HT-29 (cell line): ENCODE measurements at regions not wholly inside any gene's neighbourhood (a gene's known extent, or its start where the extent isn't known, plus 50 kb on each side); places are given as distances from the start of the nearest gene placed in this dataset.
"Not testable (repeated sequence)": the region's sequence is repeated elsewhere in the genome, so short reads cannot be mapped to it uniquely, and the experiment has no call there.

Experiments
- DNase-seq: peaks from one replicate; pipeline ENCODE4 v3.0.0-alpha.2; 2015; ENCODE audit warnings: low spot score

DNA sequence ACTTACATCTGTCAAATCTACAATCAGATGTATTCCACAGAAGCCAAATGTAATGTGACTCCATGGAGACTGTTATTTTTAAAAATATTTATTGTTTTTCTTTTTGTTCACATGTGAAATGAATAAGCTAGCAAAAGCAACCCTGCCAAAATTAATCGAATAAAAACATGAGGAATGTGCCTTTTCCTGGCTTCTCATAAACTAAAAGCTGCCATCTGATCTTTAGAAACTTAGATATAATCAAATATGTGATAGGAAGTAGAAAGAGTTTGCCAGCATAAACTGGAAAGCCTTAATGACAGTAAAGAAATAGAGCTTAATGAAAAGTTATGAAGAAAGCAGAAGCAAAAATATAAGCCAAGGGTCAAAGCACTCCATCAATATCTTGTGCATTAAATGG lies 1724.7 kb upstream of the WWC1 start:
- no peak for DNase-seq

DNA sequence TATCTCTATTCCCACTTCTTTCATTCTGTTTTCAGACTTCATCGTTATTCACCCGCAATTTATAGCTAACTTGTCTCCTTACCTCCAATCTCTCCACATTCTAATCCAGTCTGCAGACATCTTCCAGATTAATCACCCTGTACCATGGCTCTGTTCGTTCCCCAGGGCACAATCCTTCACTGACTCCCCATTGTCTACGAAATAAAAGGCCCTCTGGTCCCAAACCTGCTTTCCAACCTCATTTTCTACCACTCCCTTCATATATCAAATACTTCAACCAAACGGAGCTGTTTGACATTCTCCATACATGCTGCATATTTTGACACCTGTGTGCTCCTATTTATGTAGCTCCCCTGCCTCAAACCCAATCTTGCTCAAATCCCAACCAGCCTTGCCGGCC lies 1720.6 kb upstream of the WWC1 start:
- no peak for DNase-seq

DNA sequence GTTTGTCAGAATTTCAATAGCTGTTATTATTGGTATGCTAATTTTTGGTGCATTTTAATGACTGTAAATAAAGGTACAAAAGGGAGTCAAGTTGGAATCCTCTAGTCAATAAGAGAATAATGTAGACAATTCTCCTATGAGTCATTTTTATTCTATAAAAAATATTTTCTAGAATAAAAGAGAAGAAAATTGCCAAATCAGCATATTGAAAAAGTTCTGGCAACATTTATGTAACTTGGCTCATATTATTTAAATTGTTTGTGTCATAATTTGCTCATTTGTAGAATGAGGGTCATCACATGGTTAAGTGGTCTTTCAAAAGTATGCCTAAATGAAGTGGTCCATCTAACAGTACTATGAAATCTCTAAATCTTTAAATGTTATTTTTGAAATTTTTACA lies 1719.8 kb upstream of the WWC1 start:
- no peak for DNase-seq

DNA sequence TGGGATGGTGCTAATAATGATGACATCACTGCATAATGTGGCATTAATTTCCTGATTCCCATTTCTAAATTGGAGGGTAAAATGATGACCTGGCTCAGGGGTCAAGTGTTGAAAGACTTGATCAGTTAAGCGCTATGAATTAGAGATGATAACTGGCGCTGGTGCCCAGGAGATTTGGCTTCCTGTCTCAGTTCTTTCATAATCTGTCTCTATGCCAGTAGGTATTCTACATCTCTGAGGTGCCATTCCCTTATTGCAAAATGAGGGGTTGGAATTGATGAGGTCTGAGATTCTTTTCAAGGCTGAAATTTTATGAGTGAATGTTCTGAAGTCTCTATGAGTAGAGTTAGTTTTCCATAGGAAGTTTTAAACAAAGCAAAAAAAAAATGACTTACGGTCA lies 1715.1 kb upstream of the WWC1 start:
- DNase-seq: no peak

DNA sequence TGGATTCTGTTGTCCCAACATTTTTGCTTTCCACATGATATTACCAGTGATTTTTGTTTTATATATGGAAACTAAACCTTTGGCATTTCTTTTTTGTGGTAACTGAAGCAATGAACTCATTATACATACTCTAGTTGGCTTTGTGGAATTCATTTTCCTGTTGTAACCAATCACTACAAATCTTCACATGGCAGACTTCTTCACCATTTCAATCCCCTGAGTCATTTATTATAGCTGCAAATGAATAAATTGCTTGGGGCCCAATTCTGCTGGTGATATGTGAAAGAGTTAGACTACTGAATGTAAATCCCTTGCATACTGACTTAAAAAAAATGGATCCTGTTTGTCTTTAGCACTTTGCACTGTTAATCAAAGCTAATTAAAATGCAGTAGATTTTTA lies 1709.6 kb upstream of the WWC1 start:
- DNase-seq: no peak

DNA sequence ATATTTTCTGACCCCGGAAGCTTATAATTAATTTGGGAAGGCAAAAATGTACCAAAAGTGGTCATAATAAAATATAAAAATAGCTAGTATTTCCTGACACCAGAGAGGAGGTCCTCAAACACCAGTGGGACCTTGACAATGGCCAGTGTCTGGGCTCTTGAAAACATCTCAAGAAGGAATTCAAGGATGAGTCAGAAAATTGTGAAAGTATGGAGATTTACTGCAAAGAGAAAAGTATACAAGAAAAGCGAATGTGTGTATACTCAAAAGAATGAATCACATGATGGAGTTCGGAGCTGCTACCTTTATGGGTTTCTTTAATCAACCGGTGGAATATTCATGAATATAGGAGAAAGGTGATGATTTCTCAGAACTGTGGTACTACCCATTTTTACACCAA lies 1709.0 kb upstream of the WWC1 start:
- no peak for DNase-seq

DNA sequence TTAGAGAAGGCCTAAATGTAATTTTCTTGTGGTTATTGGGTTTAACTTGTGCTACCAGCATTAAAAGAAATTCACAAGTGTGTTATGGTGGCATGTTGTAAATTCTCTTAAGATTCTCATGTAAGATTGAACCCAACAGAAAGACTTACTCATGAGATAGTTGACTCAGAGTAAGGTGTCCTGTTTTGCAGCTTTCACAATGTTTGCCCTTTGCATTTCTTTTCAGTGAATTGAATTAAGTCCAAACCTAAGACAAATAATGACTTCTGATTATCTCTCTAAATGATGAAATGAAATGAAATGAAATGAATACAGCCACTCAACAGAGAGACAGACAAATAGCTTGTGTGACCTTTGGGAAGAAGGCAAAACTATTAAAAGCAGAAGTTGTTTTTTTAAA lies 1696.9 kb upstream of the WWC1 start:
- no peak for DNase-seq

DNA sequence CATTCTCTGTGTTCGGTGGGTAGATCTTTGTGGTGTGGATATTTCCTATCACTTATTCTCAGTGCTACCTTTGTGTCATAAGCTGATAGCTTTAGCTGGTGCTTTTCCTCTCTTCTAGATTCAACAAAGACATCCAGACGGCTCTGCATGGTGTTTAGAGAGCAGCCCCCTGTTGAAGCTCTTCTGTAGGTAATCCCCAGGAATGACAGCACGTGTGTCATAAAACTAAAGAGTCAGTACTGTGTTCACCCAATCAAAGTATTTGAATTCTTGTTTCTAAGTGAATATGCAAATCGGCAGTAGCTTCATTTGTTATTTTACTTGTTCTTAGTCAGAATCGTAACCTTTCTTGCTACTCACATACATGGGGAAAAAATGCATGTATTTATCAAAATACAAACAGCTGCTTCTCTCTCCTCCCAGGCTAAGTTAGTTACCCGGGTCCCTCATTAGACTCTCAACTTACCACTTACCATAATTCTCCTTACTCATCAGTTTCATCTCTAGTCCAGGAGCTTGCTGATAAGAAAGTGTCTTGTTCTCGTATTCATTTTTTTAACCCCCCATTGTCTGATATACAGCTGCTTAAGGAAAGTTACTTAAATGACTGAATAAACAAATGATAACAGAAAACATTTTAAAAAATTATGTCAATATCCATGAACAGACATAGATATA lies 1696.0 kb upstream of the WWC1 start:
- no peak for DNase-seq

DNA sequence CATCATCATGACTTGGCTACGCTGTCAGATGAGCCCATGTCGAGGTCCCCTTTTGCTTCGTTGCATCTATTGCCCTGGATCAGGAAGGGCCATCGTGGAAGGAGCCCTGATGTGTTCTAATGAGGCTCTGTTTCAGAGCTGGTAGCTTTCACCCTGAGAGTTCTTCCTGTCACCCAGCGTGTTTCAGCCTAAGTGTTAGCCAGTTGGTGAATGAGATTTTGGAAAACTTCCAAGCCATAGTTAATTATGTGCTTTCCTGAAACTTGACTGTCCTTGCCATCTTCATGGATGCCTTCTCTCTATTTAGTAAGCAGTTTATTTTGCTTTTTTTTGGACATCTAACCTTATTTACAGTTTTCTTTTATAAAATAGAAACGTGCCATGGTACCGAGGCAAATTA lies 1695.4 kb upstream of the WWC1 start:
- DNase-seq: no peak

DNA sequence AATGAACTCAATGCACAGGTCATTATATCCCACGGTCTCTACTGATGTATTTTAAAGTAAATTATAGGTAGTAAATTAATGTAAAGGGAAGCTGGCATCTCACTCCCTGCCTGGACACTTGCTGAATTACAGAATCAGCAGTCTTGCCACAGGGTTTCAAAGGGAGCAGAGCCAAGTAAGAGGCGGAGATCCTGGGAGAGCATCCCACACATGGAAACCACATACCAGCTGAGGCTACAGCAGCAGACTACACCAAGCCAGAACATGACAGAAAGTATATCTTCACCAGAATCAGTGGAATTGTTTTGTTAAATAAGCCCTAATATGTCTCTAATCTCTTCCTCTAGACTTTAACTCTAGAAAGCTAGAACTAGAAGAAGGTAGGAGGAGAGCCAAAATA lies 1689.2 kb upstream of the WWC1 start:
- no peak for DNase-seq

DNA sequence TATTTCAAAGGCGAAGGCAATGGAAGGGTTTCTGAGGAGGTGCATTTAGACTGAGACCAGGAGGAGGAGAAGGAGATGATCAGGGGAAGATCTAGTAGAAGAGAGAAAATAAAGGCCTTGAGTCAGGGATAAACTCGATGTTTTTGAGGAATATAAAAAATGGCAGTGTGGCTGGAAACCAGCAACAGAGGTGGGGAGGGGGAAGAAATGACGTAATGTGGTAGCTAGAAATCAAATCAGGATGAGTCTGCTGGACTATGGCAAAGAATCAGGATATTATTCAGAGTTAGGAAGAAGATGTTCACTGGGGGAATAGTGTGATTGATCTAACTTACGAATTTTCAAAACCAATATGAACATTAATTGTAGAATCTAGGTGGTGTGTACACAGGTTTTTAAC lies 1673.9 kb upstream of the WWC1 start:
- no peak for DNase-seq

DNA sequence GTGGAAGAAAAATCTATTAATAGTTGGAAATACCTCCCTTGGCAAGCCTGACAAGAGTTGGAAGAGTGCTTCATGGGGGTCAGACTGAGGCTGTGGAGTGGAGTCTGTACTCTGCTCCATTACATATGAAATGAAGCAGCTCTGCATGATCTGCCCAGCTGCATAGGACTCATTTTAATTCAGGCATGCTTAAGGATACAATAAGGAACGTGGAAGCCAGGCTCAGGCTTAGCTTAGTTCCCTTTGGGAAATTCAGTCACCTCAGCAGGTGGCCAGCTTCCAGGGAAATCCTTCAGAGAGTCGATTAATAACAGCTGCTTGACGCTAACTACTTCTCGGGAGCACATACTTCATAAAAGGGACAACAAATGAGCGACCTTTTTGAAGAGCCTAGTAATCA lies 1672.9 kb upstream of the WWC1 start:
- no peak for DNase-seq

DNA sequence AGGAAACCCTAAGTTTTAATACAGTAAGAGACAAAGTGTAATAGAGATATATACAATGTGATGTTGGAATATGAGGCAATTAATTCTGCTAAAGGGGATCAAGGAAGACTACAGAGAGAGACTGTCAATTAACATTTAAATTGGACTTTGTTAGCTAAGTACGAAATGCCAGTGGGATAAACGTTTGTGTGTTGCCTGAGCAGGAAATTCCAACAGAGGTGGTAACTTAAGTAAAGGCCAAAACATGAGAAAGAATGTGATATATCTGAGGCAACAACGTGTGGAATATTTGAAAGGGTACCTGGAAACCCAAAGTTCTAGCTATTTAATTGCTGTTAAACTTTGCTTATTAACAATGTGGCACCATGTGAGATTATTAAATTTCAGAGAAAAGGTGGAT lies 1666.9 kb upstream of the WWC1 start:
- no peak for DNase-seq

DNA sequence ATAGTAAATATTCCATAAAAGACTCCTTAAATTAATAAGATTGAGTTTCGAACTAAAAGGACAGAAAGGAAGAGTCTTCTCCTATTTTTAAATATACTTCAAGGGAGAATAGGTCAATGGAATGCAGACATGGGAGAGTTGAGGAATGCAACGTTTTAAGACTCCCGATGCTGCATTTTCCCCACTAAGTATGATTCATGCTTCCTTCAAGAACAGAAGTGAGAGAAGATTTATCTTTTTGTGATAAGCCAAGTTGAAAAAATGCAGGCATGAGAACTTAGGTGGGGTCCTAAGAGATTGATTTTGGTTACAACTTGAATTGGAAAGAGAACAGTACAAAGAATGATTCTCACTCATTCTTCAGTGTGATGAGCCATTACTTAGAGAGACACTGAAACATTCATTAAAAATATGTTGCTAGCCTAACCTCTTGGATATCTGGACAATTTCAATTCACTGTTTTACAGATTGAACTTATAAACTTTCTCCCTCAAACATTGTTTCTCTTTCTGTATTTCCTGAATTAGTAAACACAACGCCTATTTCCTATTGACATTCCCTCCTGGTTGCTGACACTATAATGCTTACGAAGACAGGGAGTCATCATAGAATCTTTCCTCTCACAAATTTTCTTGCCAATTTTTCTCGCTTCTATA lies 1666.1 kb upstream of the WWC1 start:
- no peak for DNase-seq

DNA sequence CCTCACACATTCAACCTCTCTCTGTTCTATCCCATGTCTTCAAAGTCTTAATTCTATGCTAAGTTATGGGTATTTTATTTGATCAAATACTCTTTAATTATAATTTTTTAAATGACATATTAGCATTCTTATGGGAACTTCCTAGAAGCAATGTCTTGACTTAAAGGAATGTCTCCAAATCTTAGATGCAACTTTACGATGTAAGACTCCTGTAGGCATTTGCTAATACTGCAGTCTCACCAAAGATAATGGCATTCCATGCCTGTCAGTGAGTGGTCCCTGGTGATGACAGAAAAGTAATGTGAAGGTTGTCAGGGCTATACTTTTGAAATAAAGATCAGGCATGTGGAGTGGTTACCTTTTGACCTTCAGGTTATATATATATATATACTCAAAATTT lies 1654.2 kb upstream of the WWC1 start:
- no peak for DNase-seq

DNA sequence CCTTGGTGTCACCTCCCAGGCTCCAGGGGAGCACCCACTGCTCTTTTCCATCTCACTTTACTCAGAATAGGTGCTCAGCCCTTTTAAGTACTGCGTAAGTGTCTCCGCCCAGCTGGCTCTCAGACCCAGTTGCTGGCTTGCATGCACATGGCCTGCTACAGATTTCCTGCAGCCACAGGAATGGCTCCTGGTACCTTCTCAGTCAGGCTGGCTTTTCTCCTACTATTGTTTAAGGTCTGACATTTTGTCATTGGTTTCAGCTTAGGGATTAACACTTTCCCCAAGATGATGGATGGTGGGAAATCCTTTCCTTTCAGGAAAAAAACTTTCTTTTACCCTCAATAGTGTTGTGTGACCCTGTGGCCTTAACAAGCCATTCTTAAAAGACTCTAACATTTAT lies 1652.3 kb upstream of the WWC1 start:
- DNase-seq: no peak

DNA sequence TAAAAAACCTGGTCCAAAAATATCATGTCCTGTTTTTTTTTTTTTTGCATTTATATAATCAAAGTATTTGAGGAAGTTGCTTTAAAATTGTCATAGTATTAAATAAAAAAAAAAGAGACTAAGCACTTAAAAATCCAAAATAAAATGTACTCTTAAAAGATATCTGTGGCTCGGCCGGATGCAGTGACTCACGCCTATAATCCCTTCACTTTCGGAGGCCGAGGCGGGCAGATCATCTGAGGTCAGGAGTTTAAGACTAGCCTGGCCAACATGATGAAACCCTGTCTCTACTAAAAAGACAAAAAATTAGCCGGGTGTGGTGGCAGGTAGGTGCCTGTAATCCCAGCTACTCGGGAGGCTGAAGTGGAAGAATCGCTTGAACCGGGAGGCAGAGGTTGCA lies 1651.3 kb upstream of the WWC1 start:
- DNase-seq: not testable (repeated sequence)

DNA sequence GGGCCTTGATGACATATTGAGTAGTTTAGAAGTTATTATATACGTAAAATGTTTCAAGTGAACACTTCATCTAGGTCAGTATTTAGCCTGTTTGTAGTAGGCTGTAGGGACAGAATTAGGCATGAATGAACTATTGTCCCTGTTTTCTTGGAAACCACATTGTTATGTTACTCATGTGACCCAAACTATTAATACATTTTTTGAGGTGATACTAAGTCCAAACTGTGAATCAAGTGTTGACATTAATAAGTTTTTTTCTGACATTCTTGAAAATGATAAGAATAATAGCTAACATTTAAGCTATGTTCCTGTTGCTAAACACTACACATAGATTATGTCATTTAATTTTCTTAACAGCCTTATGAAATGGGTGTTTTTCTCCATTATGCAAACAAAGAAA lies 1642.7 kb upstream of the WWC1 start:
- DNase-seq: no peak

DNA sequence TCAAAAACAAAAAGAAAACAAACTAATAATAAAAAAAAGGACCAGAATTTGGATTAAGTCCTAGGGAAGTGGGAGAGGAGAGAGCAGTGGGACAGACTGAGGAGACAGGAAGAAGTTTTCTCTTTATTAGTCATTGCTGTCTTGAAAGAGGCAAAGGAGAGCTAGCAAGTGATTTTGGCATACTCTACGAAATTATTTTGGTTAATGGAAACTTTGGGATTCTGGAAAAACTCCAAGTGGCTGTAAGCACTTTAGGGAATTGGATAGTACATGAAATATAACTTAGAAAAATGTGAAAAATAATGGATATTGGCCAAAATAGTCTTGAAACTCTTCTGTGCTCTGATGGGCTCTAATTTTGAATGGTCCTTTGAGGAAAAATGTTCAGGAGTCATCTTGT lies 1641.8 kb upstream of the WWC1 start:
- DNase-seq: no peak

DNA sequence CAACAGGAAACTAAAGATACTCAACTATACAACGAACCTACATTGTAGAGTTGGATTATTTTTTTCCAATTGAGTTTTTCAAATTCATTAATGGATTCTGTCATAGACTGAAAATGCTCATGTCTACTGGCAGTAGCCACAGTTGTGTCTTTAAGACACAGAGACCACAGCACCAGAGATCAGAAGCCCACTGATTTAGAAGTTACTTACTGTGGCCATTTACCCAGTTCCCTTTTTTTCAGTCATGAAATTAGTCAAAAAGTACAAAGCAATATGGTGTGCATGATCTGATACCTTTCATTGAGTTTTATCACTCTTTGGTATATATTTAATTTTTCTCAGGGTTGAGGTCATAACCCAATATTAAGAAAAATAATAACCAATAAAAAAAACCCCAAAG lies 1640.2 kb upstream of the WWC1 start:
- DNase-seq: no peak

DNA sequence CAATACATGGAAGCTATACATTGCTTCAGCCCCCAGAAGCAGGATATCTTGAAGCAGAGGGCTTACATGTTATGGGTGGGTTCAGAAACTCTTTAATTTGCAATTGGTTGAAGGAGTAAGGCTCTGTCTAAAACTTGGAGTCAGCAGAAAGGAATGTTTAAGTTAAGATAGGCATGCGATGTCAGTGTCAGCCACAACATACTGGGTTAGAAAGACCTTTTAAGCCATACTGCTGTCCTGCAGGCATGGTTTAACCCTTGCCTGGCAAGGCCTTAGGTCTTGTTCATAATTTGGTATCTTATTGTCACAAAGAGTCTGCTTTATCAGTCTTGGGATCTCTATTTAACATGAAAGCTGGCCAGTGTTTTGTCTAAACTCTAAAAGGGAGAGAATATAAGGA lies 1619.6 kb upstream of the WWC1 start:
- no peak for DNase-seq

DNA sequence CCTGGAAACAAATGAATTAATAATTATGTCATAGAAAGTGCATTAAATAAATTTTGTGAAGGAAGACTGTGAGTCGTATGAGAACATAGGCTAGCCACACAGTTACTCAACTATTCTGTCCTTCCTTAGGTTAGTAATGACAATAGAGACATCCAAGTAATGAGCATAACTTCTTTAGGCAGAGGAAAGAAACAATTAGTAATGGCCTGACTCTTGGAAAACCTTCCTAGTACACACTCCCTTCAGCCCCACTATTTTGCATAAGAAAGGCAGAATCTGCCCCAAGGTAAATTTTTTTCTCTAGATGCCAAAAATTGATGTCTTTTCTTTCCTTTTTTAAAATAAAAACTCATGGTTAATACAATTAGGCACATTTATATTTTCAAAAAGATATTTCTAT lies 1619.0 kb upstream of the WWC1 start:
- DNase-seq: no peak

DNA sequence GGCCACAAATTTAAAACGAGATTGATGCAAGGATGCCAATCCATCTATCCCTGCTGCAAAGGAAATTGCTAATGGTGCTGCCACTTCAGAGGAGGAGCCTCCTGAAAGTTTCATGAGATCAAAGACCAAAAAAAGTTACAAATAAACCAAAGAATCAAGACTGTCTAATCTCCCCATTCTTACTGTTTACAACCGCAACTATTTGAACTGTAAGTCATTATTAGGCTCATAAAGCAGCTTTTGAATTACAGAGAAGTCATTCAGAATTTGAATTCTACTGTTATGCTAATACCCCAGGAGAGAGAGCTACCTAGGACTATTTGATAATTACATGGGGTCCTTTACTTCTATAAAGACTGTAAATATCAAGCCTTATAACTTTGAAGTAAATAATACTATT lies 1613.6 kb upstream of the WWC1 start:
- no peak for DNase-seq

DNA sequence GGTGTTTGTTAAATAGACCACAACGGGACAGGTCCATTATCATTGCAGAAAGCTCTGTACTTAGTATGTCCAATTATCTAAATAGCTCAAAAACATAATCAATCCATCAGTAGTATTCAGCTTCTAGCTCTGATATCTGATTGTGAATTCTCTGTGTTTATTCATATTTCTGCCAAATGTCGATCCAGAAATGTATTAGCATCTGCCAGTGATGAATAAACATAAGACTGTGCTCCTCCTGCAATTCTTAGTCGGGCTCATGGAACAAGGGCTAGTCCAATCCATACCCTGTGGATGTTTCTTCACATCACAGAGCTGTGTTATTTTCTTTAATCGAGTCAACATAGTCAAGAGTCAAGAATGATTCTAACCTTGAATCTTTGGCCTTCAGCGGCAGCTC lies 1612.1 kb upstream of the WWC1 start:
- DNase-seq: no peak
